Activated naive CD8-positive, alpha-beta T cell treated with anti-CD3 and anti-CD28 coated beads, Interleukin-2, amount 10 ng/mL, durations not matched to agents 7 days and 5 days (primary cell): ENCODE measurements at regions not wholly inside any gene's neighbourhood (a gene's known extent, or its start where the extent isn't known, plus 50 kb on each side); places are given as distances from the start of the nearest gene placed in this dataset.
"Not testable (repeated sequence)": the region's sequence is repeated elsewhere in the genome, so short reads cannot be mapped to it uniquely, and the experiment has no call there.

Experiments used
- ATAC-seq: fragments of 150-1000 bp; cut with Tn5 transposase; one replicate; pipeline ENCODE4 v1.10.0; 2021; ENCODE audit warnings: low read depth, moderate library complexity
- POLR2A ChIA-PET: fragments of 350-600 bp; sonication (Branson Sonifier 250); formaldehyde crosslinking; loops from one replicate; lab custom pipeline; 2021; ENCODE audit warnings: antibody characterized with exemption; lab: Charles Lee
- DNase-seq: peaks from one replicate; pipeline ENCODE4 v3.0.0; 2021
- H3K27ac Mint-ChIP-seq: one replicate; pipeline ENCODE4 v1.8.0; 2022; ENCODE audit warnings: mild to moderate bottlenecking, mixed read lengths
- H3K27me3 Mint-ChIP-seq: one replicate; pipeline ENCODE4 v1.8.0; 2022; ENCODE audit warnings: mild to moderate bottlenecking, moderate library complexity, mixed read lengths
- H3K36me3 Mint-ChIP-seq: one replicate; pipeline ENCODE4 v1.8.0; 2021; ENCODE audit warnings: mild to moderate bottlenecking, mixed read lengths
- H3K4me1 Mint-ChIP-seq: one replicate; pipeline ENCODE4 v1.8.0; 2021; ENCODE audit warnings: mixed read lengths
- H3K4me3 Mint-ChIP-seq: one replicate; pipeline ENCODE4 v1.8.0; 2022; ENCODE audit warnings: mild to moderate bottlenecking, moderate library complexity, mixed read lengths
- H3K9me3 Mint-ChIP-seq: one replicate; pipeline ENCODE4 v1.8.0; 2021; ENCODE audit warnings: mixed read lengths

DNA sequence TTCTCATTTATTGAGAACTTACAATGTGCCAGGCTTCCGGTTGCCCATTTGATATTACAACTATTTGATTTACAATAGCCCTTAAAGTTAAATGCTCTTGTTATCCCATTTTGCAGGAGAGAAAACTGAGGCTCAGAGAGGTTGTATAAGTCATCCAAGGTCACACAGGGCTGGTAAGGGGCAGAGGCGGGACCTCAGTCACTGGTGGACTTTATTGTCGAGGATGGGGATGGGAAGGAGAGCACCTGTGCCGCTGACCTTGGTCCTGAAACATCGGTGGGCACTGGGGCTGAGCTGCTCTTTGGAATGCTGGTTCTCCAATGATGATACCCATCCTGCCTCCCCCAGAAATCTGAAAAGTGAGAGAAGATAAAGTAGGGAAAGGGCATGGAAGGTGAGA is 265.4 kb downstream of the MIAT start:
- no peaks in the 10 kb centered on the region for H3K9me3 Mint-ChIP-seq
- no peak overlapping the region for H3K27ac Mint-ChIP-seq
- peaks cover 5% of the 10 kb centered on the region for H3K27me3 Mint-ChIP-seq
- POLR2A ChIA-PET: no interaction called here
- H3K36me3 Mint-ChIP-seq: no peaks in the 10 kb centered on the region
- DNase-seq (no peak), ATAC-seq (no peak)
- no peak overlapping the region for H3K4me3 Mint-ChIP-seq
- H3K4me1 Mint-ChIP-seq: peaks cover 1% of the 10 kb centered on the region

DNA sequence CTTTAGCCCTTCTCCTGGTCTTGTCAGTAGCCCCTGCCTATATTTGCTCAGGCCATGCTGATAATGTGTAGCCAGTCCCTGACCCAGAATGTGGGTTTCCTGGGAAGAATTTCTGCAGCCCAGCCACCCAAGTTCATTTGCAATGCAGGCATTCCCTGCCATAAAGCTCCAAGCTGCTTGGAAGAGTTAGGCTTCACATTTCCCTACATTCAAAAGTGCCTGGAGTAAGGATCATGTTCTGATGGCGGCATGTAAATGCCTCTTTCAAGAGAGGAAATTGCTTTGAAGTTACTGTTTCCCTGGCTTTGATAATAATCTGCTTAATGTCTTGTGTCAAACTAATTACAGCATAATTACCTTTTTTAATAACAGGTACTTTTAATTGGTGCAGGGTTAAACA is 266.1 kb downstream of the MIAT start:
- no peak for ATAC-seq

DNA sequence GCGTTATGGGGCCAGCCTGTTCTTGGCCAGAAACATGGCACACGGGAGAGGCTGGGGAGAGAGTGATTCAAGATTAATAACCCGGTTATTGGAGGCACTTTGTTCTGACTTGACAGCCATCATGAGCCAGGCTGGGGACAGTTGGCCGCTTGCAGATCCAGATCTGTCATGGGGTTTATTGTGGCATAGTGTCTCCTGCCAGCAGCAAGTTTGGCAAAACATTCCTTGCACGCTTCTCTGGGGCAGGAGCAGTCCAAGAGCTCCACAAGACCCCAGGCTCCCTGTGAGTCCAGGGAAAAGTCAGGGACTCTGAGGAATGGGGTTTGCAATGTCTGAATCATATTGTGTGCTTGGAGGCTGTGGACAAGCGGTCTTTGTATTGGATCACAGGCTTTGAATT is 270.4 kb downstream of the MIAT start:
- Mint-ChIP-seq H3K36me3 (no peaks in the 10 kb centered on the region), H3K4me3 (no peak overlapping the region), H3K9me3 (no peaks in the 10 kb centered on the region), H3K27me3 (peaks cover 4% of the 10 kb centered on the region), H3K27ac (no peak overlapping the region), H3K4me1 (no peaks in the 10 kb centered on the region)
- ATAC-seq: no peak
- POLR2A ChIA-PET: no interaction called here
- DNase-seq: no peak

More for the DNA sequence above, 266.1 kb downstream of the MIAT start:
- no peak for DNase-seq
- Mint-ChIP-seq H3K27me3 (peaks cover 5% of the 10 kb centered on the region), H3K36me3 (no peaks in the 10 kb centered on the region), H3K9me3 (no peaks in the 10 kb centered on the region), H3K27ac (no peak overlapping the region), H3K4me1 (no peaks in the 10 kb centered on the region), H3K4me3 (no peak overlapping the region)
- POLR2A ChIA-PET: no interaction called here

DNA sequence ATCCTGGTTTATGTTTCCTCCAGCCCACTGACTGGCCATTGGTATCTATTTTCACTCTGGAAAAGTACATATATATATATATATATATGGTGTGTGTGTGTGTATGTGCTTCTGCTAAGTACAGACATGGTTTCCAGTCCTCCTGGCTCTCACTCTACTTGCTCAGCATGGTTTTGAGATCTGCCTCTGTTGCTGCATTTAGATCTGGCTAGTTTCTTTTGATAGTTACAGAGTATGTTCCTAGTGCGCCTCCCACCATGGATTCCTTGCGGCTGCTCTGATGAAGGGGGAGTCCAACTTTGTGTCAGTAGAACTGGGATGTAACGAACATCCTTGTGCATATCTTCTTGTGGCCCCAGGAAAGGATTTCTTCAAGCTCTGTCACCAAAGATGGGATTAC is 274.1 kb downstream of the MIAT start:
- POLR2A ChIA-PET: no interaction called here
- no peaks in the 10 kb centered on the region for H3K27me3 Mint-ChIP-seq
- ATAC-seq: no peak

DNA sequence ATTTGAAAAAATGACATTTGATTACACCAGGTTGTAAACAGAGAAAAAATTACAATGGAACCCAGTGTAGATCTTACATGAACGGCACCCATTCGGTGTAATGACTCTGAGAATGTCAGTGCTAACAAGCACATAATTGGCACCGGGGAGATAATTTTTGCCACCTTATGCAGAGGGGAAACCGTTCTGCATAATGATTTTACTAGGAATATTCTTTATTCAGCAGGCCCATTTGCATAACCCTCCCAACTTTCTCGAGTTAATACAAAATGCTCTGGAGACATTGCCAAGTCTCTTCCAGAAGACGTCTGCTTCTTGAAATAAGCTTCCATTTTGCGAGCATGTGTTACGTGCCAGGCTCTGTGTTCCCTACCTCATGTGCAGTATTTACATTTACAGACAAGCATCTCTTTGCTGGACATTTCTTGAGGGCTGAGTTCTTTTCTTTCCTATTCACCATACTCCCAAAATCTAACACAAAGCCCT is 275.8 kb downstream of the MIAT start:
- Mint-ChIP-seq H3K4me1 (no peaks in the 10 kb centered on the region), H3K27ac (no peak overlapping the region), H3K27me3 (no peaks in the 10 kb centered on the region), H3K36me3 (no peaks in the 10 kb centered on the region), H3K4me3 (no peak overlapping the region), H3K9me3 (peaks cover 3% of the 10 kb centered on the region)
- no peak for ATAC-seq
- POLR2A ChIA-PET: no interaction called here
- DNase-seq: no peak

More for the DNA sequence above, 274.1 kb downstream of the MIAT start:
- no peak for DNase-seq
- Mint-ChIP-seq H3K36me3 (no peaks in the 10 kb centered on the region), H3K27ac (no peak overlapping the region), H3K9me3 (no peaks in the 10 kb centered on the region), H3K4me3 (no peak overlapping the region), H3K4me1 (no peaks in the 10 kb centered on the region)

DNA sequence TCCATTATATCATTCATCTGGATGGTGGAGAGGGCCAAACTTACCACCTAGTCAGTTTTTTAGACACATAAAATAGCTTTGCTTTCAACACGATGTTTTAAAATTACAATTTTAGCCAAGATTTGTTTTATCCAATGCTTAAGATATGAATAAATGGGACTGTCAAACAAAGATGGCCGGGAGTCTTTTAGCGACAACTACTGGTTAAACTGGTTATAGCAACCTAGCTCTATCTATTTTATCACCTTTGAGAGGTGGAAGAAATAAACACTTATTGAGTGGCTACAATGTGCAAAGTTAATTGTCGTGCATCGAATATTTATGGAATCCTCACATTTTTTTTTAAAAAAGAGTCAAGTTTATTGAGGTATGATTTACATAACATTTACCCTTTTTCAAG is 279.8 kb downstream of the MIAT start:
- H3K36me3 Mint-ChIP-seq: no peaks in the 10 kb centered on the region
- H3K4me3 Mint-ChIP-seq: no peak overlapping the region
- no peaks in the 10 kb centered on the region for H3K4me1 Mint-ChIP-seq
- POLR2A ChIA-PET: no interaction called here
- H3K9me3 Mint-ChIP-seq: peaks cover 3% of the 10 kb centered on the region
- H3K27ac Mint-ChIP-seq: no peak overlapping the region
- no peaks in the 10 kb centered on the region for H3K27me3 Mint-ChIP-seq
- ATAC-seq (no peak), DNase-seq (no peak)

DNA sequence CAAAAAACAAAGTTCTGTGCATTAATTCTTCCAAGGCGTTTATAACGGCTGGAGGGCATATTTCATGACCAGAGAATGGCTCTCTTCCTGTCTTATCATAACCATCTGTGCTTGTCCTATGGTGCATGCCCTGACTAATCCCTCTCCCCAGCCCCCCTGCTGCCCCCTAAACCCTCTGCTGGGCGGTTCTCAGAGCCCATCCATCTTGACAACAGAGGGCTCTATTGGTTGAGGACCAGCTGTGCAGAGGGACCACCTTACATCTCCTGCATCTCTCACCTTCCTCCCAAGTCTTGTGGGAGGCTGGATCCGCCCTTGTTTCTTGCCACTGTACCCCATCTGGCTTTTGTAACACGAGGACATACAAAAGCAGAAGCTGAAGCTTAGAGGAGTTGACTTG is 282.1 kb downstream of the MIAT start:
- no peak for DNase-seq
- peaks cover 3% of the 10 kb centered on the region for H3K9me3 Mint-ChIP-seq
- no peak overlapping the region for H3K27ac Mint-ChIP-seq
- H3K27me3 Mint-ChIP-seq: no peaks in the 10 kb centered on the region
- no peak overlapping the region for H3K4me3 Mint-ChIP-seq
- POLR2A ChIA-PET: no interaction called here
- no peaks in the 10 kb centered on the region for H3K4me1 Mint-ChIP-seq
- no peaks in the 10 kb centered on the region for H3K36me3 Mint-ChIP-seq
- ATAC-seq: no peak

DNA sequence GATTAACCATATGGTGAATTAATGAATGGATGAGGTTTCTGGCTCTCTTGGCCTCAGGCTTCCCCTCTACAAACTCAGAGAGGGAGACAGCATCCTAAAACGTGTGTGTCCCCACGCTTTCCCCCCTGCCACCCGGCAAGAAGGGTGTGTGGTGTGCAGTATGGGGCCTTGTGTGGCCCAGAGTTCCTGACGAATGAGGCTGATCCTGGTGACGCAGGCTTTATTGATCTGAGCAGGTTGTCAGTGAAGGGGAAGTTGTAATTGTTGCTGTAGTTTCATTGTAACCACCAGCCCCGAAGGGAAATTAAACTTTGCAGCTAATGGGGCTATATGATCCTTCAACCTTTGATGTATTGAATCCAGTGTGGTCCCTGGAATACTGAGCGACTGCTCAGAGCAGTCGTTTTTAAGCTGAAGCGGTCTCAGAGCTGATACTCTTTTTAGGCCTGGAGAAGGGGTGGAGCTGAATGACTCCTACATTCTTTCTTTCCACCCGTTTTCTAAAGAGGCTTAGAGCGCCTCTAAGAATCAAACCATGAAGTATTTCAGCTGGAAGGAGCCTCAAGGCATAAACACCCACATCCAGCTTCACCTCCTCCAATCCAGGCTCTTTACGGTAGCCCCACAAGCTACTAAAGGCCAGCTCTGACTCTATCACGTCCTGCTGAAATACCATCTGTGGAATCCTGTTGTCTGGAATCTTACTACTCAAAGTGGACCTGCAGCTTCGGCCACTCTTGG is 284.7 kb downstream of the MIAT start:
- POLR2A ChIA-PET: no interaction called here
- H3K36me3 Mint-ChIP-seq: no peaks in the 10 kb centered on the region

DNA sequence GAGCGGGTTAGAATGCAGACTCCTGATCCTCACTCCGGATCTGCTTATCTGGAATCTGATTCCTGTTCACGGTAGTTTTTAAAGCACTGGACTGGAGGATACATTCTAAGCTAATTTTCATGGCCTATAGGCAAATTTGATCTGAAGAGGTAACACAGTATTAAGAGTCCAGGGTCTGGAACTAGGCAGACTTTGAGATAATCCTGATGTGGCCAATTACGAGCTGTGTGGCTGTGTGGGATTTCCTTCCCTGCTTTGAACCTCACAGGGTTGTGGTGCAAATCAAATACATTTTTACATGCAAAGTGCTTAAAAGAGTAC is 285.2 kb downstream of the MIAT start:
- Mint-ChIP-seq H3K4me1 (no peaks in the 10 kb centered on the region), H3K9me3 (peaks cover 2% of the 10 kb centered on the region), H3K27ac (no peak overlapping the region), H3K4me3 (no peak overlapping the region), H3K27me3 (no peaks in the 10 kb centered on the region), H3K36me3 (no peaks in the 10 kb centered on the region)
- POLR2A ChIA-PET: no interaction called here
- DNase-seq (no peak), ATAC-seq (no peak)

More for the DNA sequence above, 284.7 kb downstream of the MIAT start:
- DNase-seq (no peak), ATAC-seq (no peak)
- Mint-ChIP-seq H3K27ac (no peak overlapping the region), H3K27me3 (no peaks in the 10 kb centered on the region), H3K4me3 (no peak overlapping the region), H3K4me1 (no peaks in the 10 kb centered on the region), H3K9me3 (peaks cover 3% of the 10 kb centered on the region)

DNA sequence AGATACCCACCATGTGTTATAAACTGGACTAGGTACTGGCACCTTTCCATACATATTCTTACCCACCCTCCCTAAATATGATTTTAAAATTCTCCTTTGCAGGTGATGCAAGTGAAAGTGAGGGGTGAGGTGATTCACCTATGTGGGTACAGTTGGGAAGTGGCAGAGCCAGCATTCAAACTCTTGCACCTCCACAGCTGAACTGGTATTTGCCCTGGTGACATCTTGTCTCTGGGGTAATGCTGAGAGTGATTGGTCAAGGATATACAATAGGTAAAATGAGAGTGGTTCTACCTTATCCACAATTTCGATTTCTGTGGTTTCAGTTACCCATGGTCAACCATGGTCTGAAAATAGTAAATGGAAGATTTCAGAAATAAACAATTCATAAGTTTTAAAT is 288.2 kb downstream of the MIAT start:
- no peaks in the 10 kb centered on the region for H3K4me1 Mint-ChIP-seq
- DNase-seq (no peak), ATAC-seq (no peak)
- H3K27me3 Mint-ChIP-seq: no peaks in the 10 kb centered on the region
- POLR2A ChIA-PET: no interaction called here
- H3K4me3 Mint-ChIP-seq: no peak overlapping the region
- no peak overlapping the region for H3K27ac Mint-ChIP-seq
- H3K9me3 Mint-ChIP-seq: no peaks in the 10 kb centered on the region
- H3K36me3 Mint-ChIP-seq: no peaks in the 10 kb centered on the region

DNA sequence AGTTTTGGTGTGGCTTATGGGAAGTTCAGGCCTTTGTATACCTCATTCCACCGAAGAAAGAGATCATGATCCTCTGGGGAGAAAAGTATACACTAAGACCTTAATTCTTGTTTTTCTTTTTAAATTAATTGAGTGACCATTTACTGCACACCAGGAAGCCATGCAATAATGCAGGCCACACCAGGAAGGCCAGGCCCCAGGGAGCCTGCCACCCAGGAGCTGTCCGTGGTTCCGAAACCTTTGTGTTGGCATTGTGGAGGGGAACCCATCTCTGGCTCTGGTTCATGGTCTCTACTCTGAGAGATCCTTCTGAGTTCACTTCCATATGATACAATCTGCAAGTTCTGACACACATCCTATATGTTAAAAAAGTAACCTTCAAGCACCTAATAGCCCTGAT is 291.8 kb downstream of the MIAT start:
- H3K9me3 Mint-ChIP-seq: no peaks in the 10 kb centered on the region
- H3K27me3 Mint-ChIP-seq: peaks cover 27% of the 10 kb centered on the region
- no peak overlapping the region for H3K27ac Mint-ChIP-seq
- no peak overlapping the region for H3K4me3 Mint-ChIP-seq
- no peak for ATAC-seq
- DNase-seq: no peak
- no peaks in the 10 kb centered on the region for H3K4me1 Mint-ChIP-seq
- no peaks in the 10 kb centered on the region for H3K36me3 Mint-ChIP-seq
- POLR2A ChIA-PET: no interaction called here

DNA sequence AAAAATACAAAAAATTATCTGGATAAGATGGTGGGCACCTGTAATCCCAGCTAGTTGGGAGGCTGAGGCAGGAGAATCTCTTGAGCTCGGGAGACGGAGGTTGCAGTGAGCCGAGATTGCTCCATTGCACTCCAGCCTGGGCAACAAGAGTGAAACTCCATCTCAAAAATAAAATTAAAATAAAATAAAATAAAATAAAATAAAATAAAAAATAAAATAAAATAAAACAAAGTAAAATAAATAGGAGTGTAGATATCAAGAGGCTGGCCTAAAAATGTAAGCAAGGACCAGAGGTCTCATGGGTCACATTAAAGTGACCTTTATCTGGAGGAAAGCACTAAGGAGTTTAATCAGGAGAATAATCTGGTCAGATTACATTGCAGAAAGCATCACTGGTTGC is 293.8 kb downstream of the MIAT start:
- POLR2A ChIA-PET, DNase-seq, H3K36me3 Mint-ChIP-seq, H3K9me3 Mint-ChIP-seq, H3K27ac Mint-ChIP-seq, H3K4me3 Mint-ChIP-seq, H3K4me1 Mint-ChIP-seq, ATAC-seq: not testable (repeated sequence)
- H3K27me3 Mint-ChIP-seq: peaks cover 31% of the 10 kb centered on the region

DNA sequence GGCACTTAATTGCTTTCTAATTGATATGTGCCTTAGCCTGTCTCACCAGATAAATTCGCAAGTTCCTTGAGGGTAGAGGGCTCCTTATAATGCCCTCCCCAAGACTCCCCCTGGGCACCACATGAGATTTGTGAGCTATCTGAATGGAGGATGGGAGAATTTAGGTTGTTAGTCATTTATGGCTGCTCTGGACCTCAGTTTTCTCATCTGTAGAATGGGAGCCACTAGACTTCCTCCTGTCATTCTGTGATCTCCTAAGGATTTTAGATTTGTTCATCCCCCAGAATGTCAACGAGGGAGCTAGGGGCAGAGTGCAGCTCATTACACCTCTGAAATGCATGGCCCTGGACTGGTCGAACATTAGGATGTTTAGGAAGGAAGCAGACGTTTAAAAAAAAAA is 294.6 kb downstream of the MIAT start:
- H3K27ac Mint-ChIP-seq: no peak overlapping the region
- no peak overlapping the region for H3K4me3 Mint-ChIP-seq
- H3K9me3 Mint-ChIP-seq: no peaks in the 10 kb centered on the region
- POLR2A ChIA-PET: no interaction called here
- no peak for DNase-seq
- H3K36me3 Mint-ChIP-seq: no peaks in the 10 kb centered on the region
- no peak for ATAC-seq
- H3K27me3 Mint-ChIP-seq: peaks cover 37% of the 10 kb centered on the region
- no peaks in the 10 kb centered on the region for H3K4me1 Mint-ChIP-seq

DNA sequence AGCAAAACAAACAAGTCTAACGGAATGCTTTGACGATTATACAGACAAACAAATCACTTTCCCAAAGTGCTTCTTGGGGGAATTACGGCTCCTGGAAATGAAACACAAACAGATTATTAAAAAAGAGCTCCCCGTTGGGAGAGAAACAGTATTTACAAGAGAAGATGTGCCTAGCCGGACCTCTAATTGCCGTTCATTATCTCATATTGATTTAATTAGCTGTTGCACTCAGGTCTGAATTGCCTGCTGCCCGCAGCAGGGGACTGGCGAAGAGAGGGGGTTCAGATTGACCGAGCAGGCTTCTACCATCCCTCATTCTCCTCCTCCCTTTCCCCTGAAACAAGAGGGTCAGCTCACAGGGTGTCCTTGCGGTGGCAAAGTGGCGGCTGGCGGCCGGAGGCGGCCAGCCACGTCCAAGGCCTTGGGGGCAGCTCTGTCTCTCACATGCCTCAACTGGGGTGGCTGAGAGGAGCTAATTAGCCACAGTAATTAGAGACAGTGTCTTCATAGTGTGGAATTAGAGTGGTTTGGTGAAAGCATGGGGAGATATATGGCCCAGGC is 295.1 kb downstream of the MIAT start:
- peaks cover 40% of the 10 kb centered on the region for H3K27me3 Mint-ChIP-seq
- no peak overlapping the region for H3K27ac Mint-ChIP-seq
- H3K4me3 Mint-ChIP-seq: no peak overlapping the region
- no peaks in the 10 kb centered on the region for H3K36me3 Mint-ChIP-seq
- H3K4me1 Mint-ChIP-seq: no peaks in the 10 kb centered on the region
- ATAC-seq (no peak), DNase-seq (no peak)
- POLR2A ChIA-PET: no interaction called here
- no peaks in the 10 kb centered on the region for H3K9me3 Mint-ChIP-seq
